PC-9 (cell line): ENCODE measurements at regions not wholly inside any gene's neighbourhood (a gene's known extent, or its start where the extent isn't known, plus 50 kb on each side); places are given as distances from the start of the nearest gene placed in this dataset.

ENCODE experiments used
- BruUV-seq: library from RNA; stranded (reverse); fragments of 400-500 nt; replicated peaks from 2 replicates; lab custom pipeline; 2021; lab: Mats Ljungman, UMichigan
- CTCF ChIA-PET: fragments of 300-600 bp; sonication (Branson Sonifier 250); formaldehyde crosslinking; loops from one replicate; lab custom pipeline; 2022; ENCODE audit warnings: antibody characterized with exemption; lab: Charles Lee
- POLR2A ChIA-PET: fragments of 300-600 bp; sonication (Branson Sonifier 250); formaldehyde crosslinking; loops from one replicate; lab custom pipeline; 2022; ENCODE audit warnings: antibody characterized with exemption; ENCODE audit not compliant: unreplicated experiment; lab: Charles Lee
- DNase-seq, 2 experiments: peaks; one replicate each; pipeline versions ENCODE4 v3.0.0 to v3.0.0-alpha.2; 2015 to 2022; ENCODE audit warnings: mixed read lengths in 1 of 2
- H2AFZ ChIP-seq: fragments of 200-600 bp; sonication (generic); 2 replicates; pipeline ENCODE4 v1.8.1; 2017; ENCODE audit warnings: antibody characterized with exemption
- H3F3A ChIP-seq: fragments of 200-600 bp; sonication (generic); 2 replicates; pipeline ENCODE4 v1.8.1; 2017; ENCODE audit warnings: antibody characterized with exemption, mild to moderate bottlenecking, low read depth; ENCODE audit not compliant: insufficient read depth
- H3K27ac ChIP-seq: fragments of 200-600 bp; sonication (generic); 2 replicates; pipeline ENCODE4 v1.6.1; 2016; ENCODE audit warnings: mixed run types
- H3K27me3 ChIP-seq: fragments of 200-600 bp; sonication (generic); 2 replicates; pipeline ENCODE4 v1.6.1; 2016; ENCODE audit warnings: low read depth, mixed run types; ENCODE audit not compliant: insufficient read depth
- H3K36me3 ChIP-seq: fragments of 200-600 bp; sonication (generic); 2 replicates; pipeline ENCODE4 v1.6.1; 2016; ENCODE audit warnings: low read depth, mixed run types
- H3K4me1 ChIP-seq: fragments of 200-600 bp; sonication (generic); replicated peaks from 2 replicates; pipeline ENCODE4 v1.6.1; 2016; ENCODE audit warnings: mixed run types; ENCODE audit not compliant: insufficient read depth
- H3K4me2 ChIP-seq: fragments of 200-600 bp; sonication (generic); 2 replicates; pipeline ENCODE4 v1.6.1; 2017; ENCODE audit warnings: mixed run types
- H3K4me3 ChIP-seq: fragments of 200-600 bp; sonication (generic); 2 replicates; pipeline ENCODE4 v1.6.1; 2016; ENCODE audit warnings: mixed run types
- H3K79me2 ChIP-seq: fragments of 200-600 bp; sonication (generic); 2 replicates; pipeline ENCODE4 v1.6.1; 2017; ENCODE audit warnings: low read depth, mixed run types
- H3K9me2 ChIP-seq: fragments of 200-600 bp; sonication (generic); 2 replicates; pipeline ENCODE4 v1.8.1; 2017; ENCODE audit warnings: mild to moderate bottlenecking; ENCODE audit not compliant: insufficient read depth
- H3K9me3 ChIP-seq: fragments of 200-600 bp; sonication (generic); 2 replicates; pipeline ENCODE4 v1.8.1; 2016; ENCODE audit warnings: low read depth; ENCODE audit not compliant: insufficient read depth
- H4K20me1 ChIP-seq: fragments of 200-600 bp; sonication (generic); 2 replicates; pipeline ENCODE4 v1.8.1; 2017; ENCODE audit not compliant: insufficient read depth
- CTCF ChIP-seq: fragments of 200-600 bp; sonication (generic); conservative IDR thresholded peaks from 2 replicates; pipeline ENCODE4 v1.6.1; 2017; ENCODE audit warnings: mixed run types, antibody characterized with exemption, mild to moderate bottlenecking, moderate library complexity
- EZH2 ChIP-seq: fragments of 200-600 bp; sonication (generic); IDR thresholded peaks from 2 replicates; pipeline ENCODE4 v1.8.0; 2017; ENCODE audit warnings: antibody characterized with exemption, low read depth
- intact Hi-C: fragments of 100-400 bp; cut with micrococcal nuclease; formaldehyde crosslinking; loops from one replicate; pipeline ENCODE4 v1.10.0; 2022; ENCODE audit not compliant: unreplicated experiment

- Histone ChIP-seq H3K9me3 (no peaks in the 10 kb centered on the region), H3K27me3 (no peaks in the 10 kb centered on the region), H3K4me1 (no peaks in the 10 kb centered on the region), H3K9me2 (no peaks in the 10 kb centered on the region), H2AFZ (no peak overlapping the region), H3K4me2 (no peak overlapping the region), H3K4me3 (no peak overlapping the region), H4K20me1 (no peaks in the 10 kb centered on the region), H3K36me3 (no peaks in the 10 kb centered on the region), H3F3A (no peaks in the 10 kb centered on the region), H3K79me2 (no peaks in the 10 kb centered on the region), H3K27ac (no peak overlapping the region)
- intact Hi-C loops: no loop called here
- POLR2A ChIA-PET: no interaction called here
- TF ChIP-seq EZH2: no peak
- no peak for TF ChIP-seq CTCF
- no peak for DNase-seq
- CTCF ChIA-PET: no interaction called here
- BruUV-seq: no TSS peak
Measured at GRCh38 chr7:15764010-15764409, 77.5 kb upstream of the MEOX2 start.

- no peak overlapping the region for H3K27ac ChIP-seq
- no peaks in the 10 kb centered on the region for H3K9me3 ChIP-seq
- intact Hi-C loops: no loop called here
- no peak overlapping the region for H3K4me3 ChIP-seq
- no peaks in the 10 kb centered on the region for H3K27me3 ChIP-seq
- no peaks in the 10 kb centered on the region for H3K4me1 ChIP-seq
- no peaks in the 10 kb centered on the region for H3K36me3 ChIP-seq
- no peaks in the 10 kb centered on the region for H4K20me1 ChIP-seq
- POLR2A ChIA-PET: no interaction called here
- no TSS peak for BruUV-seq
- peak overlapping the region; percentile 22; the same call in 1 of the 2 replicates for H2AFZ ChIP-seq
- no peak for DNase-seq
- H3K4me2 ChIP-seq: no peak overlapping the region
- CTCF ChIA-PET: no interaction called here
- H3K9me2 ChIP-seq: no peaks in the 10 kb centered on the region
- no peaks in the 10 kb centered on the region for H3K79me2 ChIP-seq
- no peaks in the 10 kb centered on the region for H3F3A ChIP-seq
- TF ChIP-seq EZH2 (no peak), CTCF (no peak)
Measured at GRCh38 chr7:15757041-15758000, 70.8 kb upstream of the MEOX2 start.

DNA sequence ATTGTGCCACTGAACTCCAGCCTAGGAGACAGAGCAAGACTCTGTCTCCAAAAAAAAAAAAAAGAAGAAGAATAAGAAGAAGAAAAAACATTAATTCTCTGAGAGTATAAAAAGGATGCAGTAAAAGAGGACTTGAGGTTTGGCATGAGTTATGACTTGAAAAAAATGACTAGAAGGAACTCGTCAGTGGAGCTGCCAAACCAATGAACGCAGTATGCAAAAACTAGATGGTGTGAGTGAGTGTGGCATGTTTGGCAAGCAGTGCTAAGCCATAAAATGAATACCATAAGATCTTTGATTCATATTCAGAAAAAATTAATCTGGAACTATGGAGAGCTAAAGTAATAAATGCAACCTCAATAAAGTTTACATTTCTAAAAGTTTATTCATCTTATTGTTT is 68.6 kb upstream of the MEOX2 start:
- Histone ChIP-seq H3K4me2 (no peak overlapping the region), H3K27ac (no peak overlapping the region), H3K9me2 (no peaks in the 10 kb centered on the region), H3K4me1 (no peaks in the 10 kb centered on the region), H2AFZ (no peak overlapping the region), H3K79me2 (no peaks in the 10 kb centered on the region), H3K4me3 (no peak overlapping the region), H4K20me1 (no peaks in the 10 kb centered on the region), H3F3A (no peaks in the 10 kb centered on the region), H3K36me3 (no peaks in the 10 kb centered on the region), H3K9me3 (no peaks in the 10 kb centered on the region), H3K27me3 (no peaks in the 10 kb centered on the region)
- TF ChIP-seq EZH2: no peak
- no peak for TF ChIP-seq CTCF
- POLR2A ChIA-PET: no interaction called here
- BruUV-seq: no TSS peak
- CTCF ChIA-PET: no interaction called here
- no peak for DNase-seq
- intact Hi-C loops: no loop called here
